GM19452 (cell line): ENCODE measurements at regions not wholly inside any gene's neighbourhood (a gene's known extent, or its start where the extent isn't known, plus 50 kb on each side); places are given as distances from the start of the nearest gene placed in this dataset.
"Not testable (repeated sequence)": the region's sequence is repeated elsewhere in the genome, so short reads cannot be mapped to it uniquely, and the experiment has no call there.

Experiments
- ATAC-seq: cut with Tn5 transposase; IDR thresholded peaks from one replicate; pipeline ENCODE4 v1.9.1; 2021; ENCODE audit not compliant: unreplicated experiment

- no peak for ATAC-seq
Observed at GRCh38 chr1:242824435-242824834, 299.9 kb upstream of the PLD5 start.

- peak; percentile 98 for ATAC-seq
Observed at GRCh38 chr1:242813490-242814091, 289.1 kb upstream of the PLD5 start.

- no peak for ATAC-seq
Observed at GRCh38 chr1:242811092-242811840, 286.8 kb upstream of the PLD5 start.

- ATAC-seq, result no peak
Observed at GRCh38 chr1:242806324-242806723, 281.8 kb upstream of the PLD5 start.

GRCh38 chr1:242805360-242805759 lies 280.9 kb upstream of the PLD5 start:
- ATAC-seq, result not testable (repeated sequence)

- ATAC-seq, result no peak
Observed at GRCh38 chr1:242802973-242803372, 278.5 kb upstream of the PLD5 start.

- ATAC-seq, result no peak
Observed at GRCh38 chr1:242800521-242800920, 276.0 kb upstream of the PLD5 start.

GRCh38 chr1:242797856-242798255 lies 273.4 kb upstream of the PLD5 start:
- no peak for ATAC-seq

GRCh38 chr1:242788771-242789170 lies 264.3 kb upstream of the PLD5 start:
- peak; percentile 81 for ATAC-seq

GRCh38 chr1:242787968-242788367 lies 263.5 kb upstream of the PLD5 start:
- no peak for ATAC-seq

- ATAC-seq, result no peak
Observed at GRCh38 chr1:242784807-242785206, 260.3 kb upstream of the PLD5 start.

GRCh38 chr1:242784084-242784483 lies 259.6 kb upstream of the PLD5 start:
- peak; percentile 70 for ATAC-seq

GRCh38 chr1:242774256-242774655 lies 249.8 kb upstream of the PLD5 start:
- no peak for ATAC-seq

- no peak for ATAC-seq
Observed at GRCh38 chr1:242770366-242770765, 245.9 kb upstream of the PLD5 start.

GRCh38 chr1:242764161-242764560 lies 239.7 kb upstream of the PLD5 start:
- ATAC-seq, result no peak

- no peak for ATAC-seq
Observed at GRCh38 chr1:242761556-242761955, 237.1 kb upstream of the PLD5 start.

GRCh38 chr1:242754926-242755325 lies 230.4 kb upstream of the PLD5 start:
- no peak for ATAC-seq

- ATAC-seq, result no peak
Observed at GRCh38 chr1:242754125-242754524, 229.6 kb upstream of the PLD5 start.

- ATAC-seq, result no peak
Observed at GRCh38 chr1:242747233-242747632, 222.7 kb upstream of the PLD5 start.

- ATAC-seq, result no peak
Observed at GRCh38 chr1:242745079-242745478, 220.6 kb upstream of the PLD5 start.

- no peak for ATAC-seq
Observed at GRCh38 chr1:242743983-242744780, 219.7 kb upstream of the PLD5 start.
